ENCODE measurements at regions not wholly inside any gene's neighbourhood (a gene's known extent, or its start where the extent isn't known, plus 50 kb on each side); places are given as distances from the start of the nearest gene placed in this dataset.

GRCh38 chr5:117863586-117864296, 1124.6 kb downstream of the DTWD2 start:
- Histone ChIP-seq H3K36me3 (ENCODE audit: control insufficient read depth in 1 of 2, insufficient read depth in 2 of 2, low read length in 1 of 2) (no peaks in the 10 kb centered on the region), H3K27ac (ENCODE audit: low read depth in 1 of 2, low read length in 2 of 2) (no peak overlapping the region), H3K4me3 (ENCODE audit: low read length in 2 of 2) (no peak overlapping the region), H3K9me3 (ENCODE audit: control insufficient read depth, low read length) (no peaks in the 10 kb centered on the region), H3K4me1 (ENCODE audit: control insufficient read depth in 1 of 2, insufficient read depth in 2 of 2, low read length in 2 of 2) (no peaks in the 10 kb centered on the region), H3K27me3 (ENCODE audit: control insufficient read depth in 1 of 2, insufficient read depth in 2 of 2, low read length in 1 of 2) (no peaks in the 10 kb centered on the region)
- intact Hi-C loops (cut with DNase I) = loop anchor here in 1 of 2 donors (10.0 kb wide), 1 partner anchor 651 kb away; no protein-coding TSS in a partner anchor
- 87% methylated on average over 2 of the region's 2 CpGs for WGBS, 2 donors
- ATAC-seq (ENCODE audit: low FRiP score) (no peak), DNase-seq (no peak)

GRCh38 chr5:117860550-117860949, 1127.8 kb downstream of the DTWD2 start:
- Histone ChIP-seq H3K36me3 (ENCODE audit: control insufficient read depth in 1 of 2, insufficient read depth in 2 of 2, low read length in 1 of 2) (no peaks in the 10 kb centered on the region), H3K27me3 (ENCODE audit: control insufficient read depth in 1 of 2, insufficient read depth in 2 of 2, low read length in 1 of 2) (no peaks in the 10 kb centered on the region), H3K9me3 (ENCODE audit: control insufficient read depth, low read length) (no peaks in the 10 kb centered on the region), H3K4me1 (ENCODE audit: control insufficient read depth in 1 of 2, insufficient read depth in 2 of 2, low read length in 2 of 2) (no peaks in the 10 kb centered on the region), H3K4me3 (ENCODE audit: low read length in 2 of 2) (no peak overlapping the region), H3K27ac (ENCODE audit: low read depth in 1 of 2, low read length in 2 of 2) (no peak overlapping the region)
- ATAC-seq (ENCODE audit: low FRiP score) = no peak
- 85 to 95% methylated on average over 1 of the region's 1 CpG for WGBS, 2 donors
- DNase-seq = no peak
- intact Hi-C loops (cut with DNase I) = loop anchor here in 1 of 2 donors (10.0 kb wide), 1 partner anchor 654 kb away; no protein-coding TSS in a partner anchor

- Histone ChIP-seq H3K27me3 (ENCODE audit: control insufficient read depth in 1 of 2, insufficient read depth in 2 of 2, low read length in 1 of 2) (no peaks in the 10 kb centered on the region), H3K4me1 (ENCODE audit: control insufficient read depth in 1 of 2, insufficient read depth in 2 of 2, low read length in 2 of 2) (no peaks in the 10 kb centered on the region), H3K36me3 (ENCODE audit: control insufficient read depth in 1 of 2, insufficient read depth in 2 of 2, low read length in 1 of 2) (no peaks in the 10 kb centered on the region), H3K27ac (ENCODE audit: low read depth in 1 of 2, low read length in 2 of 2) (no peak overlapping the region), H3K9me3 (ENCODE audit: control insufficient read depth, low read length) (no peaks in the 10 kb centered on the region), H3K4me3 (ENCODE audit: low read length in 2 of 2) (no peak overlapping the region)
- intact Hi-C loops (cut with DNase I) = no loop called here
- WGBS, 2 donors = 17 to 35% methylated on average over 1 of the region's 1 CpG
- ATAC-seq (ENCODE audit: low FRiP score) = no peak
- no peak for DNase-seq
Observed at GRCh38 chr5:117859176-117859575, 1129.2 kb downstream of the DTWD2 start.

- H3K4me3 ChIP-seq (ENCODE audit: low read length in 2 of 2) = no peak overlapping the region
- DNase-seq (no peak), ATAC-seq (ENCODE audit: low FRiP score) (no peak)
- H3K9me3 ChIP-seq (ENCODE audit: control insufficient read depth, low read length) = no peaks in the 10 kb centered on the region
- no peak overlapping the region for H3K27ac ChIP-seq (ENCODE audit: low read depth in 1 of 2, low read length in 2 of 2)
- 90 to 93% methylated on average over 4 of the region's 4 CpGs for WGBS, 2 donors
- no peaks in the 10 kb centered on the region for H3K4me1 ChIP-seq (ENCODE audit: control insufficient read depth in 1 of 2, insufficient read depth in 2 of 2, low read length in 2 of 2)
- no peaks in the 10 kb centered on the region for H3K27me3 ChIP-seq (ENCODE audit: control insufficient read depth in 1 of 2, insufficient read depth in 2 of 2, low read length in 1 of 2)
- H3K36me3 ChIP-seq (ENCODE audit: control insufficient read depth in 1 of 2, insufficient read depth in 2 of 2, low read length in 1 of 2) = no peaks in the 10 kb centered on the region
- intact Hi-C loops (cut with DNase I) = no loop called here
Observed at GRCh38 chr5:117856713-117857112, 1131.6 kb downstream of the DTWD2 start.

GRCh38 chr5:117837786-117838185, 1150.6 kb downstream of the DTWD2 start:
- no peaks in the 10 kb centered on the region for H3K9me3 ChIP-seq (ENCODE audit: control insufficient read depth, low read length)
- 45 to 58% methylated on average over 4 of the region's 4 CpGs for WGBS, 2 donors
- no peak overlapping the region for H3K4me3 ChIP-seq (ENCODE audit: low read length in 2 of 2)
- DNase-seq (no peak), ATAC-seq (ENCODE audit: low FRiP score) (no peak)
- H3K4me1 ChIP-seq (ENCODE audit: control insufficient read depth in 1 of 2, insufficient read depth in 2 of 2, low read length in 2 of 2) = no peaks in the 10 kb centered on the region
- intact Hi-C loops (cut with DNase I) = no loop called here
- no peak overlapping the region for H3K27ac ChIP-seq (ENCODE audit: low read depth in 1 of 2, low read length in 2 of 2)
- H3K36me3 ChIP-seq (ENCODE audit: control insufficient read depth in 1 of 2, insufficient read depth in 2 of 2, low read length in 1 of 2) = no peaks in the 10 kb centered on the region
- no peaks in the 10 kb centered on the region for H3K27me3 ChIP-seq (ENCODE audit: control insufficient read depth in 1 of 2, insufficient read depth in 2 of 2, low read length in 1 of 2)

GRCh38 chr5:117833691-117834090, 1154.7 kb downstream of the DTWD2 start:
- no peaks in the 10 kb centered on the region for H3K36me3 ChIP-seq (ENCODE audit: control insufficient read depth in 1 of 2, insufficient read depth in 2 of 2, low read length in 1 of 2)
- no peak overlapping the region for H3K4me3 ChIP-seq (ENCODE audit: low read length in 2 of 2)
- no peak for DNase-seq
- H3K27me3 ChIP-seq (ENCODE audit: control insufficient read depth in 1 of 2, insufficient read depth in 2 of 2, low read length in 1 of 2) = peaks cover 0 to 2% of the 10 kb centered on the region in 2 donors
- 66 to 69% methylated on average over 4 of the region's 4 CpGs for WGBS, 2 donors
- peaks cover 3% of the 10 kb centered on the region for H3K9me3 ChIP-seq (ENCODE audit: control insufficient read depth, low read length)
- no peak for ATAC-seq (ENCODE audit: low FRiP score)
- intact Hi-C loops (cut with DNase I) = no loop called here
- H3K4me1 ChIP-seq (ENCODE audit: control insufficient read depth in 1 of 2, insufficient read depth in 2 of 2, low read length in 2 of 2) = no peaks in the 10 kb centered on the region
- no peak overlapping the region for H3K27ac ChIP-seq (ENCODE audit: low read depth in 1 of 2, low read length in 2 of 2)

DNA sequence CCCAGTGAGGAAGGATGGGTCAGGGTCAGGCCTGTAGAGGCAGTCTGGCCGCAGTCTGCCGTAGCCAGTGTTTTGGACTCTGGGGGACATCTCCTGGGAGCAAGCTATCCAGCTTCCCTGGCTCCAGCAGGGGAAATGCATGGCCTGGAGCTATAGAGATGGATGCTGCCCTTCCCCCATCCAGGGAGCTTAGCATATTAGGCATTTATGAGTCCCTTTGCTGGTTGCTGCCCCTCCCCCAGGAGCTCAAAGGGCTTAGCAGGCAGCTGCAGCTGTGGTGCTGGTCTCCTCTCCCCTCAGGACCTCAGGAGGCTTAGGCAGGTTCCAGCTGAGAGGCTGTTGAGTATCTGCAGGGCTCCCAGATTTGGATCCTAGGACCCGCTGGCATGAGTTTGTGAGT, 1158.7 kb downstream of the DTWD2 start:
- Histone ChIP-seq H3K27me3 (ENCODE audit: control insufficient read depth in 1 of 2, insufficient read depth in 2 of 2, low read length in 1 of 2) (peaks cover 0 to 2% of the 10 kb centered on the region in 2 donors), H3K27ac (ENCODE audit: low read depth in 1 of 2, low read length in 2 of 2) (no peak overlapping the region), H3K9me3 (ENCODE audit: control insufficient read depth, low read length) (peaks cover 3% of the 10 kb centered on the region), H3K36me3 (ENCODE audit: control insufficient read depth in 1 of 2, insufficient read depth in 2 of 2, low read length in 1 of 2) (no peaks in the 10 kb centered on the region), H3K4me3 (ENCODE audit: low read length in 2 of 2) (no peak overlapping the region), H3K4me1 (ENCODE audit: control insufficient read depth in 1 of 2, insufficient read depth in 2 of 2, low read length in 2 of 2) (no peaks in the 10 kb centered on the region)
- intact Hi-C loops (cut with DNase I) = no loop called here
- 80 to 88% methylated on average over 3 of the region's 3 CpGs for WGBS, 2 donors
- no peak for DNase-seq
- ATAC-seq (ENCODE audit: low FRiP score) = no peak

- H3K27me3 ChIP-seq (ENCODE audit: control insufficient read depth in 1 of 2, insufficient read depth in 2 of 2, low read length in 1 of 2) = no peaks in the 10 kb centered on the region
- H3K4me3 ChIP-seq (ENCODE audit: low read length in 2 of 2) = no peak overlapping the region
- H3K36me3 ChIP-seq (ENCODE audit: control insufficient read depth in 1 of 2, insufficient read depth in 2 of 2, low read length in 1 of 2) = no peaks in the 10 kb centered on the region
- H3K4me1 ChIP-seq (ENCODE audit: control insufficient read depth in 1 of 2, insufficient read depth in 2 of 2, low read length in 2 of 2) = no peaks in the 10 kb centered on the region
- WGBS, 2 donors = 96% methylated on average over 2 of the region's 2 CpGs
- DNase-seq = no peak
- H3K9me3 ChIP-seq (ENCODE audit: control insufficient read depth, low read length) = peaks cover 4% of the 10 kb centered on the region
- H3K27ac ChIP-seq (ENCODE audit: low read depth in 1 of 2, low read length in 2 of 2) = no peak overlapping the region
- no peak for ATAC-seq (ENCODE audit: low FRiP score)
- intact Hi-C loops (cut with DNase I) = no loop called here
Observed at GRCh38 chr5:117813850-117814249, 1174.5 kb downstream of the DTWD2 start.

DNA sequence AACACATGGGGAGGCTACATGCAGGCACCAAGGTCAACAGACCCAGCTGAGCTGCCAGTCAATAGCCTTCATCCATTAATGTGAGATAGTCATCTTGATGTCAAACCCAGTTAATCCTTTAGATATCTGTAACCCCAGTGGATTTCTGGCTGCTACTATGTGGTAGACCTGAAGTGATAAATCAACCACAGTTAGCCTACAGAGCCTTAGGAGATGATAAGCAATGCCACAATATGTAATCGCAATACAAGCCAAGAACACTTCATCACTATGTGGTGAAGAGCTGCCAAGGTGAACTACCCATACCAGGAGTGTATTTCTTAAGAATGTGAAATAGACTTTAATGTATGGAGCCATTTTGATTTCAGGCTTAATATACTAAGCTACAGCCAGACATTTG, 1175.5 kb downstream of the DTWD2 start:
- Histone ChIP-seq H3K27ac (ENCODE audit: low read depth in 1 of 2, low read length in 2 of 2) (no peak overlapping the region), H3K4me3 (ENCODE audit: low read length in 2 of 2) (no peak overlapping the region), H3K9me3 (ENCODE audit: control insufficient read depth, low read length) (peaks cover 4% of the 10 kb centered on the region), H3K27me3 (ENCODE audit: control insufficient read depth in 1 of 2, insufficient read depth in 2 of 2, low read length in 1 of 2) (no peaks in the 10 kb centered on the region), H3K36me3 (ENCODE audit: control insufficient read depth in 1 of 2, insufficient read depth in 2 of 2, low read length in 1 of 2) (no peaks in the 10 kb centered on the region), H3K4me1 (ENCODE audit: control insufficient read depth in 1 of 2, insufficient read depth in 2 of 2, low read length in 2 of 2) (no peaks in the 10 kb centered on the region)
- WGBS, 2 donors = 87 to 91% methylated on average over 1 of the region's 1 CpG
- DNase-seq (no peak), ATAC-seq (ENCODE audit: low FRiP score) (no peak)
- intact Hi-C loops (cut with DNase I) = no loop called here

All from aorta (tissue), 5 donors.